SK-N-SH (cell line): ENCODE measurements at regions not wholly inside any gene's neighbourhood (a gene's known extent, or its start where the extent isn't known, plus 50 kb on each side); places are given as distances from the start of the nearest gene placed in this dataset.
"Not testable (repeated sequence)": the region's sequence is repeated elsewhere in the genome, so short reads cannot be mapped to it uniquely, and the experiment has no call there.

Source experiments
- CHD2 ChIP-seq: fragments of 150-350 bp; IDR thresholded peaks from 2 replicates; pipeline ENCODE4 v1.6.1; 2018; ENCODE audit warnings: low read length; ENCODE audit not compliant: partially characterized antibody
- CTCF ChIP-seq: fragments of 200-600 bp; sonication (generic); IDR thresholded peaks from 2 replicates; pipeline ENCODE4 v1.6.1; 2017; ENCODE audit warnings: antibody characterized with exemption, mild to moderate bottlenecking, moderate library complexity
- ELF1 ChIP-seq: IDR thresholded peaks from 2 replicates; pipeline ENCODE4 v1.4.0; 2012
- EP300 ChIP-seq, 2 experiments: IDR thresholded peaks; 2 replicates each; pipeline versions ENCODE4 v1.4.0 to v1.6.1; 2012; ENCODE audit warnings: borderline replicate concordance in 1 of 2, low read depth in 1 of 2, low read length in 1 of 2
- MEF2A ChIP-seq: IDR thresholded peaks from 2 replicates; pipeline ENCODE4 v1.4.0; 2012; ENCODE audit warnings: low read depth, borderline replicate concordance
- NRF1 ChIP-seq: IDR thresholded peaks from 2 replicates; pipeline ENCODE4 v1.6.1; 2012; ENCODE audit warnings: low read depth, mild to moderate bottlenecking, low read length
- POLR2AphosphoS5 ChIP-seq: IDR thresholded peaks from 2 replicates; pipeline ENCODE4 v1.6.1; 2012; ENCODE audit warnings: low read depth, low read length
- RCOR1 ChIP-seq: fragments of 150-350 bp; IDR thresholded peaks from 2 replicates; pipeline ENCODE4 v1.6.1; 2017; ENCODE audit warnings: antibody characterized with exemption, low read length
- RFX5 ChIP-seq: IDR thresholded peaks from 2 replicates; pipeline ENCODE4 v1.6.1; 2012; ENCODE audit warnings: mild to moderate bottlenecking, improper control_type of control experiment, low read length
- SMC3 ChIP-seq: IDR thresholded peaks from 2 replicates; pipeline ENCODE4 v1.6.1; 2012; ENCODE audit warnings: low read depth, low read length, improper control_type of control experiment
- TAF1 ChIP-seq: IDR thresholded peaks from 2 replicates; pipeline ENCODE4 v1.6.1; 2012; ENCODE audit warnings: low read depth, mild to moderate bottlenecking, low read length, moderate library complexity, borderline replicate concordance
- YY1 ChIP-seq: IDR thresholded peaks from 2 replicates; pipeline ENCODE4 v1.4.0; 2012; ENCODE audit warnings: low read depth, mild to moderate bottlenecking
- TF ChIP-seq, protein P1 (sequence below): IDR thresholded peaks from 2 replicates; pipeline ENCODE4; 2012
- TF ChIP-seq, protein P2 (sequence below): IDR thresholded peaks from 2 replicates; pipeline ENCODE4 v1.4.0; 2012; ENCODE audit warnings: low read depth

DNA sequence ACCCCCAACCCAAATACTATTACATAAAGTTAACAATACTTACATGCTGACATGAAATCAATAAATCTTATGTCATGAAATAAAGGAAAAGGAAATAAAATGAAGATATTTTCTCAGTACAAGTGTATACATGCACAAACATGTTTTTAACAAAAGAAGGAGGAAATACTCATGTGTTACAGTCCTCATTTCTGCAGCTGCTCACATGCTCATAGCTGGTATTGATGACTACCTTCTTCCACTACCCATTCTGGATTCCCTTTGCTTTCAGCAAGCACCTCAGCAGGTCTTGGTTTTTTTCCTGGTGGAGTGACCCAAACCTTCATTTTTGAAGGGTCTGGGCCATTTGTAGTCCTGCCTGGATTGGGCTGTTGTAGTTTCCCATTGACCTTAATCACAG, 278.5 kb downstream of the SPRY2 start:
- TF ChIP-seq EP300 (IDR thresholded peaks at IDR 0.05; ENCODE audit: borderline replicate concordance in 1 of 2, low read depth in 1 of 2, low read length in 1 of 2); RFX5; POLR2AphosphoS5; YY1; ELF1; CTCF; MEF2A; CHD2; SMC3; RCOR1; TAF1; NRF1: not testable (repeated sequence)
- TF ChIP-seq, protein P1, sequence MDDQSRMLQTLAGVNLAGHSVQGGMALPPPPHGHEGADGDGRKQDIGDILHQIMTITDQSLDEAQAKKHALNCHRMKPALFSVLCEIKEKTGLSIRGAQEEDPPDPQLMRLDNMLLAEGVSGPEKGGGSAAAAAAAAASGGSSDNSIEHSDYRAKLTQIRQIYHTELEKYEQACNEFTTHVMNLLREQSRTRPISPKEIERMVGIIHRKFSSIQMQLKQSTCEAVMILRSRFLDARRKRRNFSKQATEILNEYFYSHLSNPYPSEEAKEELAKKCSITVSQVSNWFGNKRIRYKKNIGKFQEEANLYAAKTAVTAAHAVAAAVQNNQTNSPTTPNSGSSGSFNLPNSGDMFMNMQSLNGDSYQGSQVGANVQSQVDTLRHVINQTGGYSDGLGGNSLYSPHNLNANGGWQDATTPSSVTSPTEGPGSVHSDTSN = not testable (repeated sequence)
- TF ChIP-seq, protein P2, sequence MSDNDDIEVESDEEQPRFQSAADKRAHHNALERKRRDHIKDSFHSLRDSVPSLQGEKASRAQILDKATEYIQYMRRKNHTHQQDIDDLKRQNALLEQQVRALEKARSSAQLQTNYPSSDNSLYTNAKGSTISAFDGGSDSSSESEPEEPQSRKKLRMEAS = not testable (repeated sequence)
